GM21381 (cell line): ENCODE measurements at regions not wholly inside any gene's neighbourhood (a gene's known extent, or its start where the extent isn't known, plus 50 kb on each side); places are given as distances from the start of the nearest gene placed in this dataset.

Experiments
- ATAC-seq: cut with Tn5 transposase; IDR thresholded peaks from one replicate; pipeline ENCODE4 v1.9.1; 2021; ENCODE audit warnings: mild to moderate bottlenecking, moderate library complexity; ENCODE audit not compliant: unreplicated experiment

DNA sequence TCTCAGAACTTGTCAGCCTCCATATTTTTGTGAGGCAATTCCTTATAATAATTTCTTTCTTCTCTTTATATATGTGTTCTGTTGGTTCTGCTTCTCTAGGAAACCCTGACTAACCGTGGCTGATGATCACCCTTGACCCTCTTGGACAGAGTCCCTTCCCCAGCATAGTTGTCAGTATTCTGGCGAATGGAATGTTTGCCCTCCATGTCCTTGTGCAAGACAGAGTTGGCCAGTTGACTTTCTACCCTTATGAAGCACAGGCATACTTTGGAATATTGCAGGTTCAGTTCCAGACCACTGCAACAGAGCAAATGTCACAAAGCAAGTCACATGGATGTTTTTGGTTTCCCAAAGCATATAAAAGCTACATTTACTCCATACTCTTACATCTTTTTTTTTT lies 297.7 kb upstream of the SHH start:
- no peak for ATAC-seq

- no peak for ATAC-seq
These were observed 296.8 kb upstream of the SHH start for GRCh38 chr7:156109076-156109475.

DNA sequence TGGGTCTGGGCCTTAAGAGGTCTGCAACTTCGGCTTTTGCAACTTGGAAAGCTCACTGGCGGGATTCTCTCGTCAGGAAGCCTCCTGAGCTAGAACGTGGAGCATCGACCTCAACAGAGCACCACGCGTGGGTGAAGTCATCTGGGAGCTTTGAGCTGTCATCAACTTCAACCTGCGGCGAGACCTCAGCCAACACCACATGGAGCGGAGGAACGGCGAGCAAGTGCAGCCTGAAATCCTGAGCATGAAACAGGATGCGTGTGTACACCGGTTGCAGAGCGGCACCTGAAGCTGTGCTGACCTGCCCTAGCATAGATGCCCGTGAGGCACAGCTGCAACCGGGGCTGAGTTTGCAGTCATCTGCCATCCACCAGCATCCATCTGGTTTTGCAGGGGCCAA lies 295.7 kb upstream of the SHH start:
- ATAC-seq: no peak

DNA sequence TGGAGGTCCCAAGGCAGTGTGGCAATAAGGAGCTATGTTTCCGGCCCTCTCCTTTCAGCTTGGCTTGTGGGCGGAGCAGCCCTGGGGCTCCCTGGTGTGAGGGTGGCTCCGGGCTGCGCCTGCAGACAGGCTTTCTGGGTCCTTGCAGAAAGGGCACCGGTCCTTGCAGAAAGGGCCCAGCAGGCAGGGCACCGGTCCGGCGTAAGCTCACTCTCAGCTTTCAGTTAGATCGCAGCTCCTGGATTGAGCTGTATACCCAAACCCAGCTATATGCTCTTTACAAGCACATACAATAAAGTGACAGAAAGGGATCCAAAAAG lies 293.8 kb upstream of the SHH start:
- ATAC-seq: no peak

DNA sequence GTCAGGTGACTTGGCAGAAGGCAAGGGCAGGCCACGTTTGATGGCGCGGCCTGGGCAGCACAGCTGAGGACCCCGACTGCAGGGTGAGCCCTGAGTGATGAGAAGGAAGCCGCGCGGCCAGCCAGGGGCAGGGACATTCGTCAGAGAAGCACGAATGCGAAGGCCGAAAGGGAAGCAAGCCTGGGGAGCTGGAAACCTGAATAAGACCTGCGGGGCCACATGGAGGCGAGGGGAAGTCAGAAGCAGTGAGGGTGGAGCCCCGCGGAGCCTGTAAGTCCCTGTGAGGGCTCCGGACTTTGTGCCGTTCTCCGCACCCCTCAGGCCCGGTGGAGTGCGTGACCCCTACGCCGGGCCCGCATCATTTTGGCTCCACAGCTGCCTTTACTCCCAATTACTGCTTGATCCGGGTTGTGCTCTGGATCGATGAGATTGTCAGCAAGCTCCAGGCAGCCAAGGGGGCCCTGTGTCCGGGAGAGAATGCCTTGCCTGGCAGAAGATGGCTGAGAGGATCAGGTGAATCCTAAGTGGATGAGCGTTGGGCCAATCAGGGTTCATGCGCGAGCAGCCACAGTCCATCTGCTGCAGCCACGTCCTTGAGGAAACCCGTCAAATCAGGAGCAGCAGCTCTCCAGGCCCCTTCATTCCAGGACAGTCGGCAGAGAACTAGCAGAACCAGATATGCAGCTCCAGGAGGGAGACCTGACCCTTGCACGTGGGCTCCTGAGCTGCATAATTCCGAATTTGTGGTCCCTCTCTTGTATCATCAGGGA lies 293.3 kb upstream of the SHH start:
- ATAC-seq: no peak

- no peak for ATAC-seq
These were observed 292.5 kb upstream of the SHH start for GRCh38 chr7:156104501-156105336.

DNA sequence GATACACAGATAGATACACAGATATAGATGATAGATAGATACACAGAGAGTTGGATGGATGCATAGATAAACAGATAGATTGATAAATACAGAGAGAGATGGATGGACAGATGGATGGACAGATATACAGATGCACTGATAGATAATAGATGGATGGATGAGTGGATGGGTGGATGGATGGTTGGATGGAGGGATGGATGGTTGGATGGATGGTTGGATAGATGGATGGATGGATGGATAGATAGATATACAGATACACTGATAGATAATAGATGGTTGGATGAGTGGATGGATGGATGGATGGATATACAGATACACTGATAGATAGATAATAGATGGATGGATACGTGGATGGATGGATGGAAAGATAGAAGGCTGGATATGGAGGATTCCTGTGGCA lies 290.0 kb upstream of the SHH start:
- ATAC-seq: no peak

- no peak for ATAC-seq
These were observed 289.1 kb upstream of the SHH start for GRCh38 chr7:156101355-156101754.

DNA sequence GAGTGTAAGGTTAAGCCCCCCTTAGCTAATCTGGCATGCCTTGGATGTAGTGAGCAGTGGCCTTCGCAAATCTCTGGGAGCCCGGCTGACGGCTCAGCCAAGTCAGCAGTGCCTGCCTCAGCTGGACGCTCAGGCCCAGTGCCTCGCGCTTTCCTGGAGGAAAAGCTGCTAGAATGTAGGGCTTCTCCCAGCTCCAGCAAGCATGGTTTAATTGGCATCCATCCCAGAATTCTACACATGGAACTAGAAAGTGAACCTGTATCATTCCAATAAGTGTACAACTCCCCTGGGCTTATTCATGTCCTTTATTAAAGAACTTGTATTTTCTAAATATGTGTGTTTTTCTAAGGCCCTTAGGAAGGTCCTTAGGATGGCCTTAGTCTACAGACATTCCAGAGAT lies 287.8 kb upstream of the SHH start:
- no peak for ATAC-seq

GRCh38 chr7:156099085-156099484 lies 286.8 kb upstream of the SHH start:
- ATAC-seq: no peak

DNA sequence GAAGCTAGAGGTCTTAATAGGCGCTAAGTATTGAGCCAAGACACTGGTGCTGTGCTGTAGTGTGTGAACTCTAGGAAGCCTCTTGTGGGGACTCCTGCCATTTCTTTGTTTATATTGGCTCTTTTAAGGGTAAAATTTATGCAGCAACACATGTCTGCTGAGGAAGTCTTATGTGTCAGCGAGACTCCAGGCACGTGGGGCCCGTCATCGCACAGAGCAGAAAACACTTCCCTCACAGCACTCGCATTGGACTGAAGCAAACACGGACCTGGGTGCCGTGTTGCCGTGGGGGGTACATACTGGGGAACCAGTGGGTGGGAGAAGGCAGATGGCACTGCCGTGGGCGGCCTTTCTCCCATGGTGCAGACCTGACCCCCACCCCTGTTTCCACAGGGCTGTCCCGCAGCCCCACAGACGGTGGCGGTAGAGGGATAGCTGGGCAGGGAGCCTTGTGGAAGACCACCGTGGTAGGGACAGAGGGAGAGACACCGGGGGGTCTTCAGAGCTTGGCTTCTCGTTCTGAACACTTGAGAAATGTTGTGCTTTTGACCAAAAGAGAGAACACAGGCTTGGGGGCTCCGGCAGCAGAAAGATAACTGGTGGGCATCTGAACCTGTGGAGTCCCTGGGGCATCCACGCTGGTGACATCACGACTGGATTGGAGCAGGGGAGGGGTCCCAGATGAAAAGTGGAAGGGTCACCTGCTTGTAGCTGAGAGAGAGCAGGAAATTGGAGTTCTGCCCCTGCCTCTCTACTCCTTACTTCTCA lies 284.7 kb upstream of the SHH start:
- no peak for ATAC-seq

DNA sequence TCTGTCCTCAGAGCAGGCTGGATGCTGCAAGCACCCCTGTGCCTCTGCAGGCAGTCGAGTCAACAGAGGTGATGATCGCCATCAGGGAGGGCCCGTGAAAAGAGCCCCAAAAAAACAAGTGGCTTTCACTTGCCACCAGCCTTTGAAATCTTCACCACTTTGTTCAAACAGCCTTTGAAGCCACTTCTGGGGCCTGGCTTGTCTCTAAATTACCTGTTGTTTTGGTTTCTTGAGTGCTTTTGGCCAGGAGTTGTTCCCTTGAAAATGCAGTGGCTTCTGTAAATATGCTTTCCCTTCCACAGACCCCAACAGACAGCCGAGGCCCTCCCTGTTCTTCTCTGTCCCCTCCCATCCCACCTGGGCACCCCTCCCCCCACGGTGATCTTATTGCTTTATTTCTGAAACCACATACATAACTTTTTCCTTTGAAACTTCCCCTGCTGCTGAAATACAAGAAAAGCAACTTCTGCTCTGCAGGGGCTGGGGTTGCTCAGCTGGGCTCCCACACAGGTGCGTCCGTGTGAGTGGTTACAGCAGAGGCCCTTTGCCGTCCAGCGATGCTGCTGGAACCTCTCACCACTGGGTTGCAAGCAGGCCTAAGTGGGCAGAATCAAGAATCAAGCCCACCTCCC lies 283.8 kb upstream of the SHH start:
- no peak for ATAC-seq

DNA sequence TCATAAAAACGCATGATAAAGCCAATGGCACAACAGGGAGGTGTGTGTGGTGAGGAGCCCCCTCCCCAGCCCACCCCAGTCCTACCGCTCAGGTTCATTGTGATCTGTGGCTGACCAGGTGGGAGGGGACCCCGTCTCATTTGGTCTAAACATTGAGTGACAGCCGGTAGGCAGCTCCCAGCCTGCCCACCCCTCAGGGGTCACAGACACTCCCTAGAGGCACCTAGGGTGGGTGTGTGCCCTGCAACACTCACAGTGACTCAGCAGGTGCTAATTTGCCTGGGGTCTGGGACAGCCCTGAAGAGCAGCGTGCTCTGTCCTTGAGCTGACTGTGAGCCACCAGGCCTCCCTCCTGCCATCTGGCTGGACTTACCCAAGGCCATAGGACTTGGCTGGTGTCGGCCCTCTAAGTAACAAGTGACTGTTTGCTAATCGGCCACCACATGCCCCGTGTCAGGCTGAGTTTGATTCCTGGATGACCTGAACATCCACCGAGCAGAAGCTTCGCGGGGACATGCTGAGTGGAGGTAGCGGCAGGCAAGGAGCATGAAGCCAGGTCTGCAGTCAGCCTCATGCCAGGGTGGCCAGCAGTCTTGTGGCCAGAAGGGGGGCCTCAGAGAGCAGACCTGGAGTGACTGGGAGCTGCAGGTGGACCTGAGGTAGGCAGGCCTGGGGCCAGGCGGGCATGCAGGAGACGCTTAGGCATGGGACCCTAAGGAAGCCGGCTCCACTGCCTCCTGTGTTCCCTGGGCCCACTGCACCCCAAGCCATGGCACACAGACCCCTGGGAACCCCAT lies 282.3 kb upstream of the SHH start:
- ATAC-seq: no peak

DNA sequence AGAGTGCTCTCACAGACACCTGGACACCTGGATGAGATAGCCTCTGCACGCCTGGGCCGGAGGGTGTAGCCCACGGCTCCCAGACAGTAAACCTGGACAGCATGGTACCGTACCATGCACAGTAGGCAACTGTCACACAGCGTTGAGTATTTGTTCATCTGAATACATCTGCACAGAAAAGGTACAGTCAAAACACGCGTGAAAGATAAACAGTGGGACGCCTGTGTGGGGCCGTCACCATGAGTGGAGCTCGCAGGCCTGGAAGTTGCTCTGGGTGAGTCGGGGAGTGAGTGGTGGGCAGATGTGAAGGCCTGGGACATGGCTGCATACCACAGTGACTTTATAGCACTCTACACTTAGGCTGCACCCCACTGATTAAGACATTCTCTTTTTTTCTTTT lies 280.0 kb upstream of the SHH start:
- no peak for ATAC-seq

- ATAC-seq: no peak
These were observed 279.3 kb upstream of the SHH start for GRCh38 chr7:156091519-156092080.

DNA sequence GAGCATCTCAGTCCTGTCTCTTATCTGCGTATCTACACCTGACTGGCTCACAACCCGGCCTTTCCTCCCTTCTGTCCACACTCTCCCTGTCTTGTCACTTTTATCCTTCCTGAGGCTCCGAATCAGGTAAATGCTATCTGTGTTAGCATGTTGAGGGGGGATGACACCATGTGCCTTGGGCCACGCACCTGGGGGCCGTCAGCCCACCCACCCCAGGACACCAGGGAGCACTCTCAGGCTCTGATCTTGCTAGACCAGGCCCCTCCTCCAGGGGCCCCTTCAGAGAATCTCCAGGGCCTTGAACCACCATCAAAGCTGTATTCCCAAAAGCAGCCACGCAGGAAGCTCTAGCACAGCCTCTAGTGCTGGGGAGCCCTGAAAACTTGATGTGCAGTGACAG lies 278.7 kb upstream of the SHH start:
- ATAC-seq: no peak

GRCh38 chr7:156089222-156089621 lies 277.0 kb upstream of the SHH start:
- ATAC-seq: no peak

DNA sequence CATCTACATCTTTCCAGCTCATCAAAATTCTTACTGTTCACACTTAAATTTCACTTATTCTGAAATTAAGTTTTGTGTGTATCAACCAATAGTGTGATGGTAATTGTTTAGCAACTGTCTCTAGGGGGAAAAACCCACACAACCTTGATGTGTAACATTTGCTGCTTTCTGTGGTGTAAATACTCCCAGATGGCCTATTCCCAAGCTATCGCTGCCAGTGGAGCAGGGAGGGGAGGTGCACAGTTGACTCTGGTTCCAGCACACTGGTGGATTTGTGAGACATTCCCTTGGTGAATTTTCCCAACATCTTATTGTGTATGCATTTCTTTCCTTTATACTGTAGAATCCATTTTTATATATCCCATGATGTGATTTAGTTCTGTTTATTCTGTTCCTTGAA lies 275.9 kb upstream of the SHH start:
- no peak for ATAC-seq

DNA sequence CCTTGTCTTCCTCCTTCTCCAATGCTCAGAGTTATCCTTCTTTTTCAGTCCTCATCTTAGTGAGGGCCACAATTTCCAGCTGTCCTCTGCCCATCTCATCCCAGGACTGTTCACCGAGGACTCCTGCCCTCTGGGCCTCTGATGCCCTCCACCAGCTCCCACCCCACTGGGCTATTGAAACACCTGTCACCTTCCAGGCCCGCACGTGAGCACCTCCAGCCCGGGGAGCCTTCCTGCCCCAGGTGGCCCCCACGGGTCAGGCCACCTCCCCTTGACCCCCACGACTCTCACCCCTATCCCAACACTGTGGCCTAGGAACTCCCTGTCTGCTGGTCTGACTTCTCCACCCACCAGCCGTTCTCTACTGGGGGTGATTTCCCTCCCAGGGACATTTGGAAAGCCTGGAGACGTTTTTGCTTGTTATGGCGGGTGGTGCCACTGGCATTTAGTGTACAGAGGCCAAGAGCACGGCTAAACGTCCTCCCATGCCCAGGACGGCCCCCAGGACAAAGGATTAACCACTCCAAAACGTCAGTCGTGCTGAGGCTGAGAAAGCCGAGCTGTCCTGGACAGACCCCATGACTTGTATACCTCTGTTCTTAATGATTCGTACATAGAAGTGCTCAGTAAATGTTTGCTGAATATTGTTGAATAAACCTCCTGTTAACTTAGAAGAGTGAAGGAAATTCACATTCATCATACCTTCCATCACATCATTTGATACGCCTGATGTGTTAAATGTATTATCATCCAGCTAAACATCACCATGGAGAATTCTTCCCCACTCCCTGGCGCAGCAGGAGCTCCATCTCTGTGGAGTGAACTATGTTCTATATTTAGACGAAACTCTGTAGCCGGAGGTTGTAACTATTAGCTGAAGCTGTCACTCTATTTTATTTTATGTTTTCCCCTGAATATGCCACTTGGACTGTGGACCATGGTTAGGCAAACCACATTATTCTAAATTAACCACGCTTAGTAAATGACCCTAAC lies 270.1 kb upstream of the SHH start:
- ATAC-seq: no peak
